ENCODE measurements at regions not wholly inside any gene's neighbourhood (a gene's known extent, or its start where the extent isn't known, plus 50 kb on each side); places are given as distances from the start of the nearest gene placed in this dataset.

DNA sequence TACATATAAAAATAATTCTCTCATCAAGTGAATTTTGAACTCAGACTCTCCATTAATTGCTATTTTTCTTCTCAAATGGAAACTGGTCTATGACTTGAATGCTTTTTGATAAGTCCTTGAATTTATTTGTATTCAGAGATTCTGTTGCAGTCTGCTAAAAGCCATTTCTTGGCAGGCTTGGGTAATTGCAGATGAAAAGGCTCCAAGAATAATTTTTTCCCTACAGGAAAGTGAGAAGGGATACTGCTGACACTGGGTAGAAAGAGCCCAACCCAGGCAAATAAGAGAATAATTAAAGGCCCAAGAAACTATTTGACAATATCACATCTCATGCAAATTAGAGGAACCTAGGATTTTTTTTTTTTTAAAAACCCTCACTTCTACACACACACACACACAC lies 246.5 kb upstream of the DDI1 start:
- H3K27me3 Mint-ChIP-seq (ENCODE audit: low read depth in 3 of 3), result no peaks in the 10 kb centered on the region
- H3K36me3 Mint-ChIP-seq, result no peaks in the 10 kb centered on the region
- H4K20me1 ChIP-seq (ENCODE audit: insufficient read depth, low read length), result no peaks in the 10 kb centered on the region
- no peaks in the 10 kb centered on the region for H3K27me3 ChIP-seq (ENCODE audit: control insufficient read depth in 2 of 2, insufficient read depth in 2 of 2, low read length in 2 of 2)
- H3K4me1 Mint-ChIP-seq, result no peaks in the 10 kb centered on the region
- no peak overlapping the region for H2AFZ ChIP-seq (ENCODE audit: insufficient read depth, low read depth, low read length, poor library complexity, severe bottlenecking)
- no peak for DNase-seq
- H3K9me3 Mint-ChIP-seq, result peaks cover 2 to 13% (median 7%) of the 10 kb centered on the region in 7 donors
- intact Hi-C loops (cut with micrococcal nuclease), result no loop called here
- no peak overlapping the region for H3K4me2 ChIP-seq (replicated peaks; ENCODE audit: extremely low read depth, low read length, poor library complexity, severe bottlenecking)
- H3K27ac Mint-ChIP-seq, result no peak overlapping the region
- H3K4me3 Mint-ChIP-seq, result no peak overlapping the region
- no peaks in the 10 kb centered on the region for H3K36me3 ChIP-seq (replicated peaks in 1 of 2; ENCODE audit: control insufficient read depth in 1 of 2, insufficient read depth in 2 of 2, low read length in 2 of 2)
- peaks cover 0 to 3% of the 10 kb centered on the region in 2 donors for H3K9me3 ChIP-seq (replicated peaks in 1 of 2; ENCODE audit: control insufficient read depth in 1 of 2, insufficient read depth in 1 of 2, low read length in 2 of 2)
- no peak overlapping the region for H3K9ac ChIP-seq (ENCODE audit: insufficient read depth, low read length, poor library complexity, severe bottlenecking)
- H3K27ac ChIP-seq (ENCODE audit: low read depth in 1 of 2, low read length in 2 of 2), result no peak overlapping the region
- no peaks in the 10 kb centered on the region for H3K79me2 ChIP-seq (ENCODE audit: insufficient read depth, low read length)
- TF ChIP-seq, protein P1, sequence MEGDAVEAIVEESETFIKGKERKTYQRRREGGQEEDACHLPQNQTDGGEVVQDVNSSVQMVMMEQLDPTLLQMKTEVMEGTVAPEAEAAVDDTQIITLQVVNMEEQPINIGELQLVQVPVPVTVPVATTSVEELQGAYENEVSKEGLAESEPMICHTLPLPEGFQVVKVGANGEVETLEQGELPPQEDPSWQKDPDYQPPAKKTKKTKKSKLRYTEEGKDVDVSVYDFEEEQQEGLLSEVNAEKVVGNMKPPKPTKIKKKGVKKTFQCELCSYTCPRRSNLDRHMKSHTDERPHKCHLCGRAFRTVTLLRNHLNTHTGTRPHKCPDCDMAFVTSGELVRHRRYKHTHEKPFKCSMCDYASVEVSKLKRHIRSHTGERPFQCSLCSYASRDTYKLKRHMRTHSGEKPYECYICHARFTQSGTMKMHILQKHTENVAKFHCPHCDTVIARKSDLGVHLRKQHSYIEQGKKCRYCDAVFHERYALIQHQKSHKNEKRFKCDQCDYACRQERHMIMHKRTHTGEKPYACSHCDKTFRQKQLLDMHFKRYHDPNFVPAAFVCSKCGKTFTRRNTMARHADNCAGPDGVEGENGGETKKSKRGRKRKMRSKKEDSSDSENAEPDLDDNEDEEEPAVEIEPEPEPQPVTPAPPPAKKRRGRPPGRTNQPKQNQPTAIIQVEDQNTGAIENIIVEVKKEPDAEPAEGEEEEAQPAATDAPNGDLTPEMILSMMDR (IDR thresholded peaks at IDR 0.05), result no peak
- H3K4me3 ChIP-seq (replicated peaks in 1 of 3; ENCODE audit: low read depth in 2 of 3, low read length in 3 of 3), result no peak overlapping the region
- H3K4me1 ChIP-seq (ENCODE audit: control insufficient read depth in 1 of 2, insufficient read depth in 2 of 2, low read length in 2 of 2), result no peaks in the 10 kb centered on the region

DNA sequence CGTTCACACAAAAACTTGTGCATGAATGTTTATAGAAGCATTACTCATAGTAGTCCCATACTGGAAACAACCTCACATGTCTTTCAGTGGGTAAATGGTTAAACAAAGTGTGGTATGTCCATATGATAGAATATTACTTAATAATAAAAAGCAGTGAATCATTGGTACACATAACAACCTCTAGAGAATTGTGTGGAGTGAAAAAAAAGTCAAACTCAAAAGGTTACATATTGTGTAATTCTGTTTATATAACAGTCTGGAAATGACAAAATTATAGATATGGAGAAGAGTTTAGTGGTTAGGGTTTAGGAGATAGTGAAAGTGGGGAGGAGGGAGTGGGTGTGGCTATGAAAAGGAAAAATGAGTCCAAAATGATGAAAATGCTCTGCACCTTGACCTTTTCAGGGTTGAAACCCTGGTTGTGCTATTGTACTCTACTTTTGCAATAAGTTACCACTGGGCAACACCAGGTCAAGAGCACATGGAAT lies 243.4 kb upstream of the DDI1 start:
- H3K79me2 ChIP-seq (ENCODE audit: insufficient read depth, low read length), result no peaks in the 10 kb centered on the region
- no peak for DNase-seq
- TF ChIP-seq, protein P1 (IDR thresholded peaks at IDR 0.05), result no peak
- no peaks in the 10 kb centered on the region for H3K36me3 ChIP-seq (replicated peaks in 1 of 2; ENCODE audit: control insufficient read depth in 1 of 2, insufficient read depth in 2 of 2, low read length in 2 of 2)
- no peaks in the 10 kb centered on the region for H4K20me1 ChIP-seq (ENCODE audit: insufficient read depth, low read length)
- no peak overlapping the region for H3K27ac ChIP-seq (ENCODE audit: low read depth in 1 of 2, low read length in 2 of 2)
- intact Hi-C loops (cut with micrococcal nuclease), result no loop called here
- no peak overlapping the region for H3K4me2 ChIP-seq (replicated peaks; ENCODE audit: extremely low read depth, low read length, poor library complexity, severe bottlenecking)
- peaks cover 0 to 8% (median 5%) of the 10 kb centered on the region in 7 donors for H3K9me3 Mint-ChIP-seq
- H3K36me3 Mint-ChIP-seq, result no peaks in the 10 kb centered on the region
- no peak overlapping the region for H3K4me3 Mint-ChIP-seq
- H3K4me1 Mint-ChIP-seq, result no peaks in the 10 kb centered on the region
- H3K9ac ChIP-seq (ENCODE audit: insufficient read depth, low read length, poor library complexity, severe bottlenecking), result no peak overlapping the region
- no peak overlapping the region for H2AFZ ChIP-seq (ENCODE audit: insufficient read depth, low read depth, low read length, poor library complexity, severe bottlenecking)
- no peak overlapping the region for H3K27ac Mint-ChIP-seq
- peaks cover 0 to 3% of the 10 kb centered on the region in 2 donors for H3K9me3 ChIP-seq (replicated peaks in 1 of 2; ENCODE audit: control insufficient read depth in 1 of 2, insufficient read depth in 1 of 2, low read length in 2 of 2)
- H3K4me3 ChIP-seq (replicated peaks in 1 of 3; ENCODE audit: low read depth in 2 of 3, low read length in 3 of 3), result no peak overlapping the region
- no peaks in the 10 kb centered on the region for H3K27me3 ChIP-seq (ENCODE audit: control insufficient read depth in 2 of 2, insufficient read depth in 2 of 2, low read length in 2 of 2)
- WGBS (ENCODE audit: insufficient coverage), result no CpG with 5 or more reads among the region's 1 CpG
- H3K4me1 ChIP-seq (ENCODE audit: control insufficient read depth in 1 of 2, insufficient read depth in 2 of 2, low read length in 2 of 2), result no peaks in the 10 kb centered on the region
- H3K27me3 Mint-ChIP-seq (ENCODE audit: low read depth in 3 of 3), result peaks cover 0 to 2% (median 0%) of the 10 kb centered on the region in 3 donors
